ENCODE measurements at regions not wholly inside any gene's neighbourhood (a gene's known extent, or its start where the extent isn't known, plus 50 kb on each side); places are given as distances from the start of the nearest gene placed in this dataset.

DNA sequence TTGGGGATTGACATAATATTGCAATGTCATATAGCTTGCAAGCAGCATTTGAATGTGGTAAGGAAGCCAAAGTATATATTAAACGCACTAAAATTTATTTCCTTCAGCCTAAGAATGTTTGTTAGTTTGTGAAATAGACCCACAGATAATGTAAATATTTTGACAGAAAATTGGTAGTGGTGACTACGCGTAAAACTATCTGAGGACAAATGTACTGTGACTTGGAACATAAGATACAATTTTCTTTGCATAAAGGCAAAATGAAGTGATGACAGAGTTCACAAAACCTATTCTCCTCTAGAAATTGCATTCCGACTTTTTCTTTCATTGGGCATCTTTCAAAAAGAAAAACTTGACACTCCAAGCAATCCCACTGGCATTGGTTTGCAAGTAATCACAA is 411.1 kb upstream of the LRATD1 start:
- TF ChIP-seq, protein P1, sequence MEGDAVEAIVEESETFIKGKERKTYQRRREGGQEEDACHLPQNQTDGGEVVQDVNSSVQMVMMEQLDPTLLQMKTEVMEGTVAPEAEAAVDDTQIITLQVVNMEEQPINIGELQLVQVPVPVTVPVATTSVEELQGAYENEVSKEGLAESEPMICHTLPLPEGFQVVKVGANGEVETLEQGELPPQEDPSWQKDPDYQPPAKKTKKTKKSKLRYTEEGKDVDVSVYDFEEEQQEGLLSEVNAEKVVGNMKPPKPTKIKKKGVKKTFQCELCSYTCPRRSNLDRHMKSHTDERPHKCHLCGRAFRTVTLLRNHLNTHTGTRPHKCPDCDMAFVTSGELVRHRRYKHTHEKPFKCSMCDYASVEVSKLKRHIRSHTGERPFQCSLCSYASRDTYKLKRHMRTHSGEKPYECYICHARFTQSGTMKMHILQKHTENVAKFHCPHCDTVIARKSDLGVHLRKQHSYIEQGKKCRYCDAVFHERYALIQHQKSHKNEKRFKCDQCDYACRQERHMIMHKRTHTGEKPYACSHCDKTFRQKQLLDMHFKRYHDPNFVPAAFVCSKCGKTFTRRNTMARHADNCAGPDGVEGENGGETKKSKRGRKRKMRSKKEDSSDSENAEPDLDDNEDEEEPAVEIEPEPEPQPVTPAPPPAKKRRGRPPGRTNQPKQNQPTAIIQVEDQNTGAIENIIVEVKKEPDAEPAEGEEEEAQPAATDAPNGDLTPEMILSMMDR (IDR thresholded peaks at IDR 0.05) = no peak
- TF ChIP-seq EZH2 (IDR thresholded peaks at IDR 0.05) = no peak
